NCI-H2171 treated with DMSO at 0.1 percent for 48 hours (cell line): ENCODE measurements at regions not wholly inside any gene's neighbourhood (a gene's known extent, or its start where the extent isn't known, plus 50 kb on each side); places are given as distances from the start of the nearest gene placed in this dataset.

Experiments used
- DNase-seq: peaks from one replicate; lab custom pipeline; 2025; lab: John Stamatoyannopoulos, UW

- DNase-seq = no peak
Observed at GRCh38 chr4:108567831-108568230, 52.5 kb upstream of the RPL34 start.

- DNase-seq = no peak
Observed at GRCh38 chr4:108561116-108561515, 59.3 kb upstream of the RPL34 start.

GRCh38 chr4:108560616-108561015 is 59.8 kb upstream of the RPL34 start:
- no peak for DNase-seq

- no peak for DNase-seq
Observed at GRCh38 chr4:108559911-108560310, 60.5 kb upstream of the RPL34 start.

DNA sequence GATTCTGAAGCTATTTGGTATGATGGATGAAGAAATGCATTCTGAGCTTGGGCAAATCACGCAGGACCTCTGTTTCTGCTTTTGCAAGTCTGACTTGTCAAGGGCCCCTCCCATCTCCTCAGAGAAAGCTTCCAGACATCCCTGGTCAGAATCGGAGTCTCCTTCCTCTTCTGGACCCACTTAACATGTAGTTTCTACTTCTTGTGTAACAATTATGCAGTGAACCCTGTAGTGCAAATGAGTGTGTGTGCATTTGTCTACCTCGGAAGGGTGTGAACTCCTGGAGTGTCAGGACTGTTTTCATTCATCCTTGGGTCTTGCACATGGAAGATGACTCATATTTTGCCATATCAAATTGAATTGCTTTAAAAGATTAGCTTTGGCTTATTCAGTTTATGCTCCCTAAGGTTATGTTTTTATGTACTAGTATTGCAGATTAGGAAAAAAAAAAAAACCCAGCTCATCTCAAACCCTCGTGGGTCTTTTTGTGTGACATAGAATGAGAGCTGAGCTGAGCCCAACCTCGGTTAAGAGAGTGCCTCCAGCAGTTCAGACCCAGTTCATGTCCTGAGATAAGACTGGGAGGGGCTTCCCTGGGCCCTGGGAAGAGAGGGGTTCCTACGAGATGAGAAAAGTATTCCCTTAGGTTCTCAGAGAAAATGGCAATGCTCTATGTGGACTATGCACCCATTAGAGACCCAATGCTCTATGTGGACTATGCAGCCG is 61.1 kb upstream of the RPL34 start:
- DNase-seq = no peak

- no peak for DNase-seq
Observed at GRCh38 chr4:108556588-108557200, 63.7 kb upstream of the RPL34 start.

DNA sequence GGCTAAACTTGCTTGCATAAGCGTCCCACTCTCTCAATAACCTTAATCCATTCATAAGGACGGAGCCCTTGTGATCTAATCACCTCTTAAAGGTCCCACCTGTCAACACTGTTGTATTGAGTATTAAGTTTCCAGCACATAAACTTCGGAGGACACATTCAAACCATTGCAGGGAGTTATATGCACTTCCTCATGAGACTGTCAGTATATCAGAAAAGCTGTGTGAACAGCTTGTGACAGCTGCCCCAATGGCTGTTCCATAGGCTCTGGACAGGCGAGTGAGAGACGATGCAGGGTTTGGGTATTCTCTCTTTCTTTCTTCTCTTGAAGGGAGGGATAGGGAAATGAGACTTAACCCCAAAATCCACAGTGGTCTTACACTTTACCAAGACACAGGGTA is 64.2 kb upstream of the RPL34 start:
- no peak for DNase-seq

- DNase-seq = no peak
Observed at GRCh38 chr4:108555701-108556100, 64.7 kb upstream of the RPL34 start.

GRCh38 chr4:108547682-108548081 is 72.7 kb upstream of the RPL34 start:
- no peak for DNase-seq

DNA sequence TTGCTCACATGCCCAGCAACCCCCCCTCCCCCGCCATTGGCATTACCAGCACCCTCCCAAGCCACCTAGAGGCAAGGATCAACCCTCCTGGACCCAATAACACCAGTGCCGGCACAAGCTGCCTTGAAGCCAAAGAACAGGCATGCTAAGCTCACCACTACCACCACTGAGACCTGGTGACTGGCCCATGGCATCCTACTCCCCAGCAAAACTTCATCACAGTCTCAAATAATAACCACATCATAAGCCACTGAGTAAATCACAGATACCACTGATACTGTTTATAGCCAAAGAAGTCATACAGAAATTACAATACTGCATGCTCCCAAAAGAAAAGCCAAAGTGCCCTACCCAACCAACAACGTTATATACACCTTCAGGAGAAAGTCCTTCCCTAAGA is 73.6 kb upstream of the RPL34 start:
- no peak for DNase-seq

GRCh38 chr4:108544481-108544880 is 75.9 kb upstream of the RPL34 start:
- no peak for DNase-seq

- no peak for DNase-seq
Observed at GRCh38 chr4:108543359-108543968, 76.9 kb upstream of the RPL34 start.

DNA sequence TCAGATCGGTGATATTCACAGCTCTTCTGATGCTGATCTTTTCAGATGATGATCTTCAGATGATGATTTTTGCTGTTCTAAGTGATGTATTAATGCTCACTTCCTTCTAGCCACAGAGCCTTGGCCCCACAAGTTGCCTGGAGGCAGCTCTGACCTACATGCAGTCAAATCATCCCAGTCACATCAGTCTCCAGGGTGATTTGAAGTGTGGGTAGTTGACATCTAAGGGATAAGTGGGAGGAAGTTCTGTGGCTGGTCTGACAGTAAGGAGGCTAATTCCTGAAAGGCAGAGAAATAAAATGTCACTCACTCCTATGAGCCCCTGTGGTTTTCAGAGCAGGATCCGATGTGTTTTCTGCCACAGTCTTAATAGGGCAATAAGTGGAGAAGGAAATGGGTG is 79.8 kb upstream of the RPL34 start:
- DNase-seq = no peak

GRCh38 chr4:108536577-108536976 is 83.8 kb upstream of the RPL34 start:
- no peak for DNase-seq

DNA sequence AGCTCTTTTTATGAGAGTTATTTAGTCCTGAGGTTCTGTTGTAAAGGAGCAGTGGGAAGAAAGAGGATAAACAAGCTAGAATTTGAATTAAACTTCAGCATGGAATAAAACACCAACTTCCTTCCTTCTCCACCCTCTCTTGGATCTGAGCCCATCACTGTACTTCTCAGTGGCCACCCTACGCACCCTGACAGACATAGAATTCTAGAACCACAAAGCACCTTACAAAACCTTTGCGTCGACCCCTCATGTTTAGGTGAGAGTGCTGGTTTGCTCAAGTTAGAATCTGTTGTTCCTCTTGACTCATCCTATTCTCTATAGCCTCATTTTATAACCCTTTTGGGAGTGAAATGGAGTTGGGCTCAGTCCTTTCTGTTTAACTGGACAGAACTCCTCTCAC is 84.6 kb upstream of the RPL34 start:
- DNase-seq = no peak

DNA sequence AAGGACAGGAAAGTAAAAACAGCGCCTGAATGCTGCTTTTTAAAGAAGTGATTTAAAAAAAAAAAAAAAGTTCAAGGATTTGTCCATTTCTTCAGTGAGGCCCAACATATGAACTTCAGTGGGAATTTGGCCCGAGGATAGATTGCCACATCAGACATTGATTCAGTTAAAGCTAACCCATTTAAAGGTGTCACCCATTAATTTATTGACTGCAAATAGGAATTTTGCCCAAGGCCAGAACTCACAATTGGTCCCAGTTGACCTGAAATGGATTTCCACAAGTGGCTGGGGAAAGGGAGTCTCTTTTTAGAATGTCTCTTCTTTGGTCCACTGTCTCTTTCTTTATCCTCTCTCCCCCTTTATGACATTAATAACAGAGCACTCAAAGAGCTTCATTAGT is 86.5 kb upstream of the RPL34 start:
- no peak for DNase-seq

- no peak for DNase-seq
Observed at GRCh38 chr4:108533245-108533844, 87.0 kb upstream of the RPL34 start.

GRCh38 chr4:108532738-108533137 is 87.6 kb upstream of the RPL34 start:
- no peak for DNase-seq

GRCh38 chr4:108532187-108532586 is 88.2 kb upstream of the RPL34 start:
- no peak for DNase-seq

DNA sequence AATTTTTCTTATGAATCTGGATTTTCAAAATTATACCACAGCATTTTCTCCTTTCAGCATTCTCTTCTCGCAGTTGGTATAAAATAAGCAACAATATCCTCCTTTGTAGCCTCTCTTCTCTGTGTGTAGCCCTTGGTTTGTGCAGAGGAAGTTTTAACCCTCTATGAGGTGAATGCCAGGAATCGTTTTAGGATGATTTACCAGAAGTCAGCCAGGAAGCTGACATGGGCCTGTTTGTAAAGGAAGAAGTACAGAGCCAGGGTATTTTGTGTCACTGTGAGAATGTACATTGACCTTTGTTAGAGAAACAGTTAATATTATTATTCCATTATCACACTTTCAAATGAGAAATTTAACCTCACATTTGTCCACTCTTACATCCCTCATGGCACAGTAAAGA is 88.9 kb upstream of the RPL34 start:
- no peak for DNase-seq

GRCh38 chr4:108529984-108530905 is 90.1 kb upstream of the RPL34 start:
- no peak for DNase-seq

DNA sequence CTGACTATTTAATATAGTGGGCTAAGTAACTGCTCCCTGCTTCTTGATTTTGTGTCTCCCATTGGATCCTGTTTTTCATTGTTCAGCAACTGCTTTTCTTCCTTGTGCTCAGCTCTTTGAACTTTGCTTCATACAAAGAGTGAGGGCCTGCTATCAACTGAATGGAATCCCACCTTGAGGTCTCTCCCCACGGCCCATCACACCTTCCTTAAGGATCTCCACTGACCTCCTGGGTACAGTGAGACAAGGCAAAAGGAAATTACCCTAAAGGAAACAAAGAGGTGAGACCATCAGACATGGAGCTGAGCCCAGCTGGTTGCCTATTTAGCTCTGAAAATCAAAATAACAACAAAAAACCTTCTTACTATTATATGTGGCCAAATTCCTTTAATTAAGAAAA is 91.3 kb upstream of the RPL34 start:
- DNase-seq = no peak
